Ovary (tissue), 7 donors: ENCODE measurements at regions not wholly inside any gene's neighbourhood (a gene's known extent, or its start where the extent isn't known, plus 50 kb on each side); places are given as distances from the start of the nearest gene placed in this dataset.

Experiments used
- DNase-seq, 5 donors: peaks; one replicate each; pipeline ENCODE4 v3.0.0-alpha.2; 2019 to 2020
- H3K27ac ChIP-seq, 2 donors: fragments of 200-600 bp; one replicate each; pipeline versions ENCODE4 v1.5.1 to v1.8.0; 2019 to 2022
- H3K27me3 ChIP-seq: fragments of 200-600 bp; one replicate; pipeline ENCODE4 v1.8.0; 2022
- H3K36me3 ChIP-seq: fragments of 200-600 bp; sonication (generic); one replicate; pipeline ENCODE4 v1.5.1; 2019
- H3K4me1 ChIP-seq: one replicate; pipeline ENCODE4 v1.8.1; 2013; ENCODE audit warnings: mild to moderate bottlenecking, moderate library complexity; ENCODE audit not compliant: insufficient read depth
- H3K4me3 ChIP-seq: fragments of 200-600 bp; sonication (generic); one replicate; pipeline ENCODE4 v1.5.1; 2017
- H3K9me3 ChIP-seq, 2 donors: fragments of 200-600 bp in 1 of 2; sonication (generic) in 1 of 2; one replicate each; pipeline versions ENCODE4 v1.5.1 to v1.8.1; 2013 to 2019; ENCODE audit warnings: mild to moderate bottlenecking in 1 of 2, moderate library complexity in 1 of 2
- CTCF ChIP-seq, 3 donors: fragments of 450-650 bp in 2 of 3; fragments of 200-600 bp in 1 of 3; IDR thresholded peaks; one replicate each; pipeline versions ENCODE4 v1.5.1 to v1.8.0; 2016 to 2022; ENCODE audit warnings: antibody characterized with exemption in 3 of 3, mild to moderate bottlenecking in 1 of 3
- EP300 ChIP-seq: sonication (generic); formaldehyde crosslinking; IDR thresholded peaks from one replicate; pipeline ENCODE4 v1.6.1; 2017; ENCODE audit warnings: antibody characterized with exemption
- POLR2A ChIP-seq: fragments of 450-650 bp; IDR thresholded peaks from one replicate; pipeline ENCODE4 v1.6.1; 2017; ENCODE audit warnings: antibody characterized with exemption, mild to moderate bottlenecking, moderate library complexity
- WGBS, 3 donors: extraction: QIAGEN DNeasy Blood & Tissue Kit in 1 of 3; methylation state at CpG; one replicate each; pipeline versions ENCODE4 v1.1.5 to v1.1.7; 2013 to 2017; 5-methylcytosine and 5-hydroxymethylcytosine counted together
- intact Hi-C, 4 donors: fragments of 100-400 bp; cut with DNase I; formaldehyde crosslinking; loops; one replicate each; pipeline versions ENCODE4 v1.11.0 to v1.15.1; 2022 to 2023
- donor health status: DM: no; HTN: no; CAD: no; lungs with moderate emphysema.
- donor health status: DM: no; HTN: no; CAD: no.
- donor health status: Bipolar disorder and iron deficiency.
- donor health status: DM: no; HTN: no; CAD: no.
- donor health status: DM: yes; HTN: yes; CAD: no.

GRCh38 chr6:139663996-139664395 is 289.5 kb upstream of the CITED2 start:
- intact Hi-C loops: no loop called here
- H3K9me3 ChIP-seq: no peaks in the 10 kb centered on the region

GRCh38 chr6:139659711-139660110 is 285.3 kb upstream of the CITED2 start:
- intact Hi-C loops: no loop called here
- no peak for TF ChIP-seq POLR2A
- TF ChIP-seq EP300: no peak
- TF ChIP-seq CTCF (IDR thresholded peaks at IDR 0.05): no peak
- no peak overlapping the region for H3K27ac ChIP-seq
- H3K27me3 ChIP-seq: no peaks in the 10 kb centered on the region
- H3K4me1 ChIP-seq: no peaks in the 10 kb centered on the region
- 33 to 58% (median 41%) methylated on average over 2 of the region's 2 CpGs for WGBS, 3 donors
- H3K4me3 ChIP-seq: no peak overlapping the region
- DNase-seq: no peak
- no peaks in the 10 kb centered on the region for H3K9me3 ChIP-seq
- H3K36me3 ChIP-seq: no peaks in the 10 kb centered on the region

More at GRCh38 chr6:139663996-139664395, 289.5 kb upstream of the CITED2 start:
- WGBS, 3 donors: 96% methylated on average over 1 of the region's 1 CpG
- DNase-seq: no peak
- TF ChIP-seq POLR2A (no peak), EP300 (no peak), CTCF (IDR thresholded peaks at IDR 0.05) (no peak)
- H3K4me1 ChIP-seq: no peaks in the 10 kb centered on the region
- H3K36me3 ChIP-seq: no peaks in the 10 kb centered on the region
- H3K27ac ChIP-seq: no peak overlapping the region
- no peaks in the 10 kb centered on the region for H3K27me3 ChIP-seq
- no peak overlapping the region for H3K4me3 ChIP-seq

- WGBS, 3 donors: 88 to 95% (median 91%) methylated on average over 3 of the region's 3 CpGs
- DNase-seq: no peak
- intact Hi-C loops: no loop called here
- Histone ChIP-seq H3K27ac (no peak overlapping the region), H3K9me3 (no peaks in the 10 kb centered on the region), H3K36me3 (no peaks in the 10 kb centered on the region), H3K27me3 (no peaks in the 10 kb centered on the region), H3K4me3 (no peak overlapping the region), H3K4me1 (no peaks in the 10 kb centered on the region)
- TF ChIP-seq CTCF (IDR thresholded peaks at IDR 0.05) (no peak), EP300 (no peak), POLR2A (no peak)
Observed at GRCh38 chr6:139659196-139659595, 284.7 kb upstream of the CITED2 start.

GRCh38 chr6:139657119-139657518 is 282.7 kb upstream of the CITED2 start:
- WGBS, 3 donors: 97 to 98% (median 98%) methylated on average over 1 of the region's 1 CpG
- Histone ChIP-seq H3K9me3 (no peaks in the 10 kb centered on the region), H3K27ac (no peak overlapping the region), H3K4me1 (no peaks in the 10 kb centered on the region), H3K4me3 (no peak overlapping the region), H3K36me3 (no peaks in the 10 kb centered on the region), H3K27me3 (no peaks in the 10 kb centered on the region)
- intact Hi-C loops: no loop called here
- no peak for DNase-seq
- TF ChIP-seq CTCF (IDR thresholded peaks at IDR 0.05): no peak
- no peak for TF ChIP-seq POLR2A
